HFFc6 (cell line): ENCODE measurements at regions not wholly inside any gene's neighbourhood (a gene's known extent, or its start where the extent isn't known, plus 50 kb on each side); places are given as distances from the start of the nearest gene placed in this dataset.

Experiments
- DNase-seq: peaks from one replicate; pipeline ENCODE4 v3.0.0-alpha.2; 2018
- H3K27ac Mint-ChIP-seq: 2 replicates; pipeline ENCODE4 v1.8.0; 2020; ENCODE audit warnings: mild to moderate bottlenecking, mixed read lengths
- H3K27me3 Mint-ChIP-seq: 2 replicates; pipeline ENCODE4 v1.8.0; 2021; ENCODE audit warnings: mild to moderate bottlenecking, moderate library complexity, mixed read lengths; ENCODE audit not compliant: insufficient read depth
- H3K36me3 Mint-ChIP-seq: 2 replicates; pipeline ENCODE4 v1.8.0; 2021; ENCODE audit warnings: low read depth, mixed read lengths
- H3K4me1 Mint-ChIP-seq: 2 replicates; pipeline ENCODE4 v1.8.0; 2020; ENCODE audit warnings: low read depth, mixed read lengths
- H3K4me3 Mint-ChIP-seq: 2 replicates; pipeline ENCODE4 v1.8.0; 2020; ENCODE audit warnings: mild to moderate bottlenecking, moderate library complexity, mixed read lengths
- H3K9me3 Mint-ChIP-seq: 2 replicates; pipeline ENCODE4 v1.8.0; 2020; ENCODE audit warnings: mild to moderate bottlenecking, mixed read lengths
- CTCF ChIP-seq: fragments of 200-600 bp; sonication (generic); IDR thresholded peaks from 2 replicates; pipeline ENCODE4 v1.5.0; 2021; ENCODE audit warnings: antibody characterized with exemption, mild to moderate bottlenecking

GRCh38 chr2:122939796-122940195, 1085.3 kb upstream of the CNTNAP5 start:
- TF ChIP-seq CTCF: no peak
- Mint-ChIP-seq H3K4me1 (no peaks in the 10 kb centered on the region), H3K36me3 (no peaks in the 10 kb centered on the region), H3K9me3 (peaks cover 35% of the 10 kb centered on the region), H3K27ac (no peak overlapping the region), H3K27me3 (no peaks in the 10 kb centered on the region), H3K4me3 (no peak overlapping the region)
- no peak for DNase-seq

- no peaks in the 10 kb centered on the region for H3K4me1 Mint-ChIP-seq
- TF ChIP-seq CTCF: no peak
- DNase-seq: no peak
- H3K36me3 Mint-ChIP-seq: no peaks in the 10 kb centered on the region
- no peak overlapping the region for H3K27ac Mint-ChIP-seq
- H3K27me3 Mint-ChIP-seq: no peaks in the 10 kb centered on the region; the same call in 1 of the 2 replicates
- peaks cover 42% of the 10 kb centered on the region for H3K9me3 Mint-ChIP-seq
- H3K4me3 Mint-ChIP-seq: no peak overlapping the region
These were observed 1075.6 kb upstream of the CNTNAP5 start for GRCh38 chr2:122949523-122949922.

GRCh38 chr2:122955776-122956175, 1069.3 kb upstream of the CNTNAP5 start:
- DNase-seq: no peak
- TF ChIP-seq CTCF: no peak
- H3K4me1 Mint-ChIP-seq: no peaks in the 10 kb centered on the region
- H3K4me3 Mint-ChIP-seq: no peak overlapping the region
- H3K36me3 Mint-ChIP-seq: no peaks in the 10 kb centered on the region
- no peak overlapping the region for H3K27ac Mint-ChIP-seq
- no peaks in the 10 kb centered on the region; the same call in 1 of the 2 replicates for H3K27me3 Mint-ChIP-seq
- peaks cover 31% of the 10 kb centered on the region for H3K9me3 Mint-ChIP-seq

GRCh38 chr2:122960759-122961641, 1064.1 kb upstream of the CNTNAP5 start:
- Mint-ChIP-seq H3K9me3 (peaks cover 7% of the 10 kb centered on the region), H3K4me3 (no peak overlapping the region), H3K27me3 (no peaks in the 10 kb centered on the region), H3K27ac (no peak overlapping the region), H3K4me1 (no peaks in the 10 kb centered on the region), H3K36me3 (no peaks in the 10 kb centered on the region)
- no peak for DNase-seq
- TF ChIP-seq CTCF: no peak

GRCh38 chr2:122966461-122966860, 1058.6 kb upstream of the CNTNAP5 start:
- no peaks in the 10 kb centered on the region for H3K36me3 Mint-ChIP-seq
- H3K27ac Mint-ChIP-seq: no peak overlapping the region
- no peaks in the 10 kb centered on the region for H3K4me1 Mint-ChIP-seq
- H3K9me3 Mint-ChIP-seq: peaks cover 33% of the 10 kb centered on the region
- no peak for TF ChIP-seq CTCF
- no peaks in the 10 kb centered on the region for H3K27me3 Mint-ChIP-seq
- H3K4me3 Mint-ChIP-seq: no peak overlapping the region
- DNase-seq: no peak
